ENCODE measurements at regions not wholly inside any gene's neighbourhood (a gene's known extent, or its start where the extent isn't known, plus 50 kb on each side); places are given as distances from the start of the nearest gene placed in this dataset.

DNA sequence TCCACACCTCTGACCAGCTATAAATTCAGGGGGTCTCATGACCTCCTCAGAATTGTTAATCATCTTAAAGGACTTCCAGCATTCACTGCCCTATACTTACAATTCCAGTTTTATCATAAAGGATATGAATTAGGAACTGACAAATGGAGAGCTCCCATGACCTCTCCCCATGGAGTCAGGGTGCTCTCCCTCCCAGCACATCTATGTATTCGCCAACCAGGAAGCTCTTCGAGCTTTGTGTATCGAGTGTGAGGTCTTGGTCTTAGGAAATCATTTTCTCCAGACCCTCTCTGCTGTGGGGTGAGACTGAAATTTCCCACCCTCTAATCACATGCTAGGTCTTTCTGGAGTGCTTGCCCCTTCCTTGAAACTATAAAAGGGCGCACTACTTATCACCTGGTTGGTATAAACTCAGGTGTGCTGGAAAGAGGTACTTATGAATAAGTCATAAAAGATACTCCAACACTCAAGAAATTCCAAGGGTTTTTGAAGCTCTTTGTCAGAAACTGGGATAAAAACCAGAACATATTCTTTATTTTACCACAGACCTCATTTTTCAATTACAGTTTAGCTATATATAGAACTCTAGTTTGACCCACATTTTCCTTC, 238.4 kb upstream of the OPRM1 start:
- TF ChIP-seq, protein P1, sequence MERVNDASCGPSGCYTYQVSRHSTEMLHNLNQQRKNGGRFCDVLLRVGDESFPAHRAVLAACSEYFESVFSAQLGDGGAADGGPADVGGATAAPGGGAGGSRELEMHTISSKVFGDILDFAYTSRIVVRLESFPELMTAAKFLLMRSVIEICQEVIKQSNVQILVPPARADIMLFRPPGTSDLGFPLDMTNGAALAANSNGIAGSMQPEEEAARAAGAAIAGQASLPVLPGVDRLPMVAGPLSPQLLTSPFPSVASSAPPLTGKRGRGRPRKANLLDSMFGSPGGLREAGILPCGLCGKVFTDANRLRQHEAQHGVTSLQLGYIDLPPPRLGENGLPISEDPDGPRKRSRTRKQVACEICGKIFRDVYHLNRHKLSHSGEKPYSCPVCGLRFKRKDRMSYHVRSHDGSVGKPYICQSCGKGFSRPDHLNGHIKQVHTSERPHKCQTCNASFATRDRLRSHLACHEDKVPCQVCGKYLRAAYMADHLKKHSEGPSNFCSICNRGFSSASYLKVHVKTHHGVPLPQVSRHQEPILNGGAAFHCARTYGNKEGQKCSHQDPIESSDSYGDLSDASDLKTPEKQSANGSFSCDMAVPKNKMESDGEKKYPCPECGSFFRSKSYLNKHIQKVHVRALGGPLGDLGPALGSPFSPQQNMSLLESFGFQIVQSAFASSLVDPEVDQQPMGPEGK (CRISPR knock-in tag; IDR thresholded peaks at IDR 0.05; ENCODE audit: borderline replicate concordance): no peak
- no peak for TF ChIP-seq SNAI2 (CRISPR knock-in tag; IDR thresholded peaks at IDR 0.05)
- TF ChIP-seq ZC3H10 (CRISPR knock-in tag; IDR thresholded peaks at IDR 0.05): no peak
- no peak for TF ChIP-seq ZNF70 (CRISPR knock-in tag; IDR thresholded peaks at IDR 0.05)
- no peak for TF ChIP-seq PPARA (CRISPR knock-in tag; IDR thresholded peaks at IDR 0.05; ENCODE audit: borderline replicate concordance)
- TF ChIP-seq ZFP3 (CRISPR knock-in tag; IDR thresholded peaks at IDR 0.05): no peak
- no peak for TF ChIP-seq ZNF565 (CRISPR knock-in tag; conservative IDR thresholded peaks at IDR 0.05; ENCODE audit: low read depth)
- TF ChIP-seq CSDC2 (CRISPR knock-in tag; IDR thresholded peaks at IDR 0.05): no peak
- TF ChIP-seq RARB (CRISPR knock-in tag; IDR thresholded peaks at IDR 0.05): no peak
- no peak for TF ChIP-seq TCF4 (CRISPR knock-in tag; IDR thresholded peaks at IDR 0.05; ENCODE audit: borderline replicate concordance)
